GM10248 (cell line): ENCODE measurements at regions not wholly inside any gene's neighbourhood (a gene's known extent, or its start where the extent isn't known, plus 50 kb on each side); places are given as distances from the start of the nearest gene placed in this dataset.

ENCODE experiments used
- CTCF ChIA-PET: fragments of 300-600 bp; sonication (Branson Sonifier 250); formaldehyde crosslinking; extraction: SDS; loops from one replicate; lab custom pipeline; 2021; ENCODE audit warnings: antibody characterized with exemption; lab: Yijun Ruan, JAX
- POLR2A ChIA-PET: fragments of 350-650 bp; sonication (Branson Sonifier 250); formaldehyde crosslinking; extraction: SDS; loops from one replicate; lab custom pipeline; 2020; ENCODE audit warnings: antibody characterized with exemption; lab: Yijun Ruan, JAX
- DNase-seq: peaks from one replicate; pipeline ENCODE4 v3.0.0; 2012; ENCODE audit errors: extremely low spot score
- TF ChIP-seq, protein P1 (sequence below): IDR thresholded peaks from 2 replicates; pipeline ENCODE4 v1.5.1; 2012; ENCODE audit warnings: mild to moderate bottlenecking, low read depth; ENCODE audit errors: extremely low read depth, missing control alignments, control extremely low read depth

DNA sequence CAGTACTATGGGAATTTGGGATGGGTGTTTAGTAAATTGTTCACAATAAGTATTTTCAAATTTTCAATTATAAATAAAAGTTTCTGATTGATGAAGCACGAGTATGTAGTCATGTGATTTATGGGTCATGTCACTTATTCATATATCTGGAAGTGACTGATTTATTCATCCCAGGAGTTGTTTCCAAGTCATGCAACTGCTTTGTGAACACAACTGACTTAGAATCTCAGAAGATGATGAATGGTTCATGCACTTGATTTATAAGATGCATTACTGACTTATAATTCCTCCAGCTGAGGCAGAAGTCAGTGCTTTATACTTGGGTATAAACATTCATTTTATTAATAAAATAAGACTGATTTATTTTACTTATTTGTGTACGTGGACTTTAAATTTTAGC lies 137.8 kb upstream of the CBLB start:
- DNase-seq = no peak
- ChIA-PET CTCF (interaction anchor here (2.0 kb wide), 1 partner anchor 11 kb away, joined by 6 read pairs; no protein-coding TSS in a partner anchor), POLR2A (no interaction called here)
- TF ChIP-seq, protein P1, sequence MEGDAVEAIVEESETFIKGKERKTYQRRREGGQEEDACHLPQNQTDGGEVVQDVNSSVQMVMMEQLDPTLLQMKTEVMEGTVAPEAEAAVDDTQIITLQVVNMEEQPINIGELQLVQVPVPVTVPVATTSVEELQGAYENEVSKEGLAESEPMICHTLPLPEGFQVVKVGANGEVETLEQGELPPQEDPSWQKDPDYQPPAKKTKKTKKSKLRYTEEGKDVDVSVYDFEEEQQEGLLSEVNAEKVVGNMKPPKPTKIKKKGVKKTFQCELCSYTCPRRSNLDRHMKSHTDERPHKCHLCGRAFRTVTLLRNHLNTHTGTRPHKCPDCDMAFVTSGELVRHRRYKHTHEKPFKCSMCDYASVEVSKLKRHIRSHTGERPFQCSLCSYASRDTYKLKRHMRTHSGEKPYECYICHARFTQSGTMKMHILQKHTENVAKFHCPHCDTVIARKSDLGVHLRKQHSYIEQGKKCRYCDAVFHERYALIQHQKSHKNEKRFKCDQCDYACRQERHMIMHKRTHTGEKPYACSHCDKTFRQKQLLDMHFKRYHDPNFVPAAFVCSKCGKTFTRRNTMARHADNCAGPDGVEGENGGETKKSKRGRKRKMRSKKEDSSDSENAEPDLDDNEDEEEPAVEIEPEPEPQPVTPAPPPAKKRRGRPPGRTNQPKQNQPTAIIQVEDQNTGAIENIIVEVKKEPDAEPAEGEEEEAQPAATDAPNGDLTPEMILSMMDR = no peak

- no peak for DNase-seq
- TF ChIP-seq, protein P1 = no peak
- ChIA-PET CTCF (interaction anchor here (2.0 kb wide), 1 partner anchor 10 kb away, joined by 6 read pairs; no protein-coding TSS in a partner anchor), POLR2A (no interaction called here)
These were observed 138.7 kb upstream of the CBLB start for GRCh38 chr3:106007512-106007911.

GRCh38 chr3:106008766-106009165 lies 140.0 kb upstream of the CBLB start:
- CTCF ChIA-PET = interaction anchor here (1.3 to 2.0 kb wide), 4 partner anchors 8 to 47 kb away, joined by 3 to 6 read pairs (median 4); no protein-coding TSS in a partner anchor
- TF ChIP-seq, protein P1 = no peak
- DNase-seq = no peak
- POLR2A ChIA-PET = no interaction called here

DNA sequence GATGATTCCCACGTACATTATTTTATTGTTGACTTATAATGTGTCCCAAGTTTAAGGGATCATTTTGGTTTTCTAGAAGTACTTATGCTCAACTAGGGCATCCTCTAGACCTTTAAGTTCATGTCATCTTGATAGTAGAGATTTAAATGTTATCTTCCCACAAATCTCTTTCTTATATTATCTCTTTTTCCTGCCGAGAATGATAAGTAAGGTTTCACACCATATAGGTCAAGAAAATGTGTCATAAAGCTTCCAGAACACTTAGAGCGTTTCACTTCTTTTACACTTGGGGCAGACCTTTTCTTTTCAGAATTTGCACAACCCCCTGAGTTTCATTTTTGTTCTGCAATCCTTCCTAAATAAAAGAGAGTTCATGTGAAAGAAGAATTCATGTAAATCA lies 142.0 kb upstream of the CBLB start:
- CTCF ChIA-PET = interaction anchor here (1.5 kb wide), 1 partner anchor 18 kb away, joined by 4 read pairs; no protein-coding TSS in a partner anchor
- POLR2A ChIA-PET = no interaction called here
- TF ChIP-seq, protein P1 = no peak
- DNase-seq = no peak

- ChIA-PET POLR2A (no interaction called here), CTCF (interaction anchor here (1.5 kb wide), 1 partner anchor 9 kb away, joined by 3 read pairs; no protein-coding TSS in a partner anchor)
- no peak for DNase-seq
- TF ChIP-seq, protein P1 = no peak
These were observed 145.2 kb upstream of the CBLB start for GRCh38 chr3:106013971-106014370.

GRCh38 chr3:106014518-106014917 lies 145.7 kb upstream of the CBLB start:
- DNase-seq = no peak
- TF ChIP-seq, protein P1 = no peak
- ChIA-PET CTCF (no interaction called here), POLR2A (no interaction called here)
